Effector memory CD4-positive, alpha-beta T cell (primary cell): ENCODE measurements at regions not wholly inside any gene's neighbourhood (a gene's known extent, or its start where the extent isn't known, plus 50 kb on each side); places are given as distances from the start of the nearest gene placed in this dataset.

Source experiments
- DNase-seq, 3 donors: peaks; one replicate each; pipeline ENCODE4 v3.0.0-alpha.2; 2020
- H3K27ac ChIP-seq: 2 replicates; pipeline ENCODE4 v1.7.0; 2013; ENCODE audit warnings: mild to moderate bottlenecking, low read length, moderate library complexity; ENCODE audit not compliant: insufficient read depth, poor library complexity, severe bottlenecking
- H3K27me3 ChIP-seq: replicated peaks from 2 replicates; pipeline ENCODE4 v1.7.0; 2013; ENCODE audit warnings: mild to moderate bottlenecking, low read length; ENCODE audit not compliant: insufficient read depth, control insufficient read depth, poor library complexity, severe bottlenecking
- H3K36me3 ChIP-seq: 2 replicates; pipeline ENCODE4 v1.7.0; 2013; ENCODE audit warnings: mild to moderate bottlenecking, low read length, moderate library complexity; ENCODE audit not compliant: control insufficient read depth, insufficient read depth
- H3K4me1 ChIP-seq: 2 replicates; pipeline ENCODE4 v1.7.0; 2013; ENCODE audit warnings: low read length, mild to moderate bottlenecking; ENCODE audit not compliant: control insufficient read depth, insufficient read depth, poor library complexity, severe bottlenecking
- H3K4me3 ChIP-seq: 2 replicates; pipeline ENCODE4 v1.7.0; 2013; ENCODE audit warnings: low read length, low read depth, mild to moderate bottlenecking; ENCODE audit not compliant: insufficient read depth, poor library complexity, severe bottlenecking
- H3K9me3 ChIP-seq: 2 replicates; pipeline ENCODE4 v1.7.0; 2013; ENCODE audit warnings: mild to moderate bottlenecking, low read length, moderate library complexity; ENCODE audit not compliant: control insufficient read depth

DNA sequence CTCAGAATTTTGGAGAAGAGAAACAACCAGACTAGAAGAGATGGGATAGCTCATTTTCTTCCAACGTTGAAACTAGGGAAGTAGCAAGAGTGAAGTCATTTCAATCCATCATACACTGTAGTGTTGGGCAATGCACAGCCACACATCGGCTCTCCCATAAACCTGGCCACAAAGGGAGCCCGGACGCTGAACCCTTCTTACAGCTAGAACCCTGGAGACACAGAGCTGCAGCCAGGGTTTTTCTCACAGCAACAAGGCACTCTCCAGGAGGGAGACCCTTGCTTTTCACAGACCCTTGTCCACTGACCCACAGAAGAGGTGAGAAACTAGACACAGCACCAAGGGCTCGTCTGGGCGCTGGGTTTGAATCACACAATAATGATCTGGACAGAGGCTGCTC lies 101.4 kb upstream of the FSTL4 start:
- DNase-seq = no peak
- Histone ChIP-seq H3K4me3 (no peak overlapping the region), H3K4me1 (no peaks in the 10 kb centered on the region)

GRCh38 chr5:133713209-133713608 lies 100.9 kb upstream of the FSTL4 start:
- Histone ChIP-seq H3K9me3 (no peaks in the 10 kb centered on the region), H3K36me3 (no peaks in the 10 kb centered on the region), H3K4me3 (no peak overlapping the region), H3K27ac (no peak overlapping the region), H3K4me1 (no peaks in the 10 kb centered on the region), H3K27me3 (no peaks in the 10 kb centered on the region)
- DNase-seq = no peak

More for the DNA sequence above, 101.4 kb upstream of the FSTL4 start:
- Histone ChIP-seq H3K36me3 (no peaks in the 10 kb centered on the region), H3K9me3 (no peaks in the 10 kb centered on the region), H3K27ac (no peak overlapping the region), H3K27me3 (no peaks in the 10 kb centered on the region)

GRCh38 chr5:133712562-133712961 lies 100.2 kb upstream of the FSTL4 start:
- Histone ChIP-seq H3K36me3 (no peaks in the 10 kb centered on the region), H3K27me3 (no peaks in the 10 kb centered on the region), H3K9me3 (no peaks in the 10 kb centered on the region), H3K4me3 (no peak overlapping the region), H3K27ac (no peak overlapping the region), H3K4me1 (no peaks in the 10 kb centered on the region)
- DNase-seq = no peak

GRCh38 chr5:133709209-133709725 lies 96.9 kb upstream of the FSTL4 start:
- no peak for DNase-seq
- Histone ChIP-seq H3K9me3 (no peaks in the 10 kb centered on the region), H3K27ac (no peak overlapping the region), H3K4me3 (no peak overlapping the region), H3K36me3 (no peaks in the 10 kb centered on the region), H3K4me1 (no peaks in the 10 kb centered on the region), H3K27me3 (no peaks in the 10 kb centered on the region)

DNA sequence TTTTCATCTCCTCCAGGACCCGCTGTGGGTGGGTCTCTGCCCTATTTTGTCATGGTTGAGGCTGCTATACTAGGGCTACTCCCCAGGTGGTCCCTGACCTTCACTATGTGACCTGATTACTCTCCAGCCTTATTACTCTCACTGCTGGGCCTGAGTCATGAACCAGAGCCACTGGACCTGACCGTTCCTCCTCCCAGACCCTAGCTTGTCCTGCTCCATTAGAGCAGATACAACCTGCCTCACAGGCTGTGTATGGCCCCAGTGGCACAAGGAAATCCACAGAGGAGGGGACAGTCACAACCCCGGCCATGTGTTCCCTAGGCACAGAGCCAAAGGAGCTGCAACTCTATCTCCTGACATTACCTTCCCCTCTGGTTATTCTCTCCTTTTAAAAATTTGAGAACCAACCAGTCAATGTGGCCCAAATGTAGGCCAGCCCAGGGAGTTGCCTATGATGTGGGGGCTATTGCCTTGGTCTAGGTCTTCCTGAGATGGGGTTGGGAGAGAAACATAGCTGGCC lies 96.0 kb upstream of the FSTL4 start:
- Histone ChIP-seq H3K27ac (no peak overlapping the region), H3K36me3 (no peaks in the 10 kb centered on the region), H3K9me3 (no peaks in the 10 kb centered on the region), H3K27me3 (no peaks in the 10 kb centered on the region), H3K4me1 (no peaks in the 10 kb centered on the region), H3K4me3 (no peak overlapping the region)
- DNase-seq = no peak

- no peak for DNase-seq
- Histone ChIP-seq H3K27ac (no peak overlapping the region), H3K9me3 (no peaks in the 10 kb centered on the region), H3K27me3 (no peaks in the 10 kb centered on the region), H3K4me1 (no peaks in the 10 kb centered on the region), H3K4me3 (no peak overlapping the region), H3K36me3 (no peaks in the 10 kb centered on the region)
Observed at GRCh38 chr5:133707629-133708028, 95.3 kb upstream of the FSTL4 start.

DNA sequence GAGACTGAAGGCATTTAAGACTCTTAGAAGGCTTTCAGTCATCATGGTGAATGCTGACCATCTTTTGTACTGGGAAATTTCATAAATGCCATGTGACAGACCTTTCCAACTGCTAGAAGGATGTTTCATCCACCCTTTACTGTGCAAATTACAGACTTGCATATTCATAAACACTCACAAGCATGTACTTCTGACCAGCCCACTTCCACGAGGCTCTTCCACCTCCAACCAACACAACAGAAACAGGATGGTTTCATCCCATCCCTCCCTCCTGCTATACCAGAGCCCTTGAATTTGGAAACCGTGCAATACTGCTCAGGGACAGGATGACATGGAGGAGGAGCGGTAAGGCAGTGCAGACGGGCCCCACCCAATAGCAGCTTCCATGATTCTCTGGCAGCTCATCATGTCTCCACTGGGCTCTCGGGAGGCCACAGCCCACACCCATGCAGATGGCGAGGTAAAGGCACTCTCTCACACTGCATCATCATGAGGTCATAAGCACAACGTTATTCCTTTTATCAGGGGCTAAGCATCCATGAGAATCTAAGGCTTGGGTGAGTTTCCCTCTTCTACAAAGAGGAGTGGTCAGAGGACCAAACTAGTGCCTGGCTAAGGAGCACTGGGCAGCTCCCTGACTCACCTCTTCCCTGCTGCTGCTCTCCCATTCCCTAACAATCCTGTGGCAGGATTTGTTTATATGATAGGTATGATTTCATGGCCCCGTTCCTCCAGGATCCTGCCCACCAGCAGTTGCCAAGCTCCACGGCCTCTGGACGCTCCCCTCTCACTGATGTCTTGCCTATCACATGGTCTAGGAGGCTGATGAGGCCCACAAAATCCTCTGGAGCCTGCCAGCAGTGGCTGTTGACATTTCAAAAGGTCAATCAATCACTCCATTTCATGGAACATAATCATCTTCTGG lies 94.4 kb upstream of the FSTL4 start:
- Histone ChIP-seq H3K4me1 (no peaks in the 10 kb centered on the region), H3K36me3 (no peaks in the 10 kb centered on the region), H3K9me3 (no peaks in the 10 kb centered on the region), H3K27ac (no peak overlapping the region), H3K27me3 (no peaks in the 10 kb centered on the region), H3K4me3 (no peak overlapping the region)
- DNase-seq = no peak

- Histone ChIP-seq H3K36me3 (no peaks in the 10 kb centered on the region), H3K4me1 (no peaks in the 10 kb centered on the region), H3K9me3 (no peaks in the 10 kb centered on the region), H3K27me3 (no peaks in the 10 kb centered on the region), H3K4me3 (no peak overlapping the region), H3K27ac (no peak overlapping the region)
- no peak for DNase-seq
Observed at GRCh38 chr5:133705331-133705730, 93.0 kb upstream of the FSTL4 start.

DNA sequence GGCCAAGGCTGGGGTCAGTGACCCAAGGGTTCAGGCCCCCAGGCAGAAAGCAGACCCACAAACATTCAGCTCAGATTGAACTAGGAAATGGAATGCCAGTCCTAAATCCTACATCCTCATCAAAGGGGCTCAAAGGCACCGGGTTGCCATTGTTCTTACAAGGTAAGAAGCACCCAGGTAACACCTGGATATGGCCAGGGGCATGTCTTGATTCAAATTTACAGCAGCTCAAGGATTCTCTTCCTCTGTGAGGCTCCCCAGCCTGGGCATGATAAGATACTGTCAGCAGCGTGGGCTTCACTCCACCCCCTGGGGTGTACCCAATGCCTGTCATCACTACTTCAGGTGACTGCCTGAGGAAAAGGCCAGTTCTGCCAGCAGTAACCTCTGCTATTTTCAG lies 92.1 kb upstream of the FSTL4 start:
- Histone ChIP-seq H3K9me3 (no peaks in the 10 kb centered on the region), H3K27me3 (no peaks in the 10 kb centered on the region), H3K36me3 (no peaks in the 10 kb centered on the region), H3K4me1 (no peaks in the 10 kb centered on the region), H3K4me3 (no peak overlapping the region), H3K27ac (no peak overlapping the region)
- DNase-seq = no peak

DNA sequence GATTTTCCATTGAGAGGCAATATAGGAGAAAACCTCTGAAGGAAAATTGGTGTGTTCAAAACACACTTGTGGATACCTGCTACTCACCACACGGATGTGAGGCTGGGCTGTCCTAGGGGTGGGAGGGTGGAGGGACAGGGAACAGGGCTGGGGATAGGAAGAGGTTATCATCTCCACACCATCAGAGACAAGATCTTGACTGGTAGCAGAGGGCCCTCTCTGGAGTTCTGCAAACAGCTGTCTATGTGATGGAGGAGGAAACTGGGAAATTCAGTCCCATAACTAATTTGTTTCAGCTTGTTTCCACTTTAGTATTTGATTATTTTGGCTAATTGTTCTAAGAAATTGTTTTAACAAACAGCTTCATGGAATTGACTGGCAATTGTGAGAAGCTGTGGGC lies 91.6 kb upstream of the FSTL4 start:
- Histone ChIP-seq H3K27ac (no peak overlapping the region), H3K9me3 (no peaks in the 10 kb centered on the region), H3K4me1 (no peaks in the 10 kb centered on the region), H3K4me3 (no peak overlapping the region), H3K36me3 (no peaks in the 10 kb centered on the region), H3K27me3 (no peaks in the 10 kb centered on the region)
- no peak for DNase-seq
